ENCODE measurements at regions not wholly inside any gene's neighbourhood (a gene's known extent, or its start where the extent isn't known, plus 50 kb on each side); places are given as distances from the start of the nearest gene placed in this dataset.

DNA sequence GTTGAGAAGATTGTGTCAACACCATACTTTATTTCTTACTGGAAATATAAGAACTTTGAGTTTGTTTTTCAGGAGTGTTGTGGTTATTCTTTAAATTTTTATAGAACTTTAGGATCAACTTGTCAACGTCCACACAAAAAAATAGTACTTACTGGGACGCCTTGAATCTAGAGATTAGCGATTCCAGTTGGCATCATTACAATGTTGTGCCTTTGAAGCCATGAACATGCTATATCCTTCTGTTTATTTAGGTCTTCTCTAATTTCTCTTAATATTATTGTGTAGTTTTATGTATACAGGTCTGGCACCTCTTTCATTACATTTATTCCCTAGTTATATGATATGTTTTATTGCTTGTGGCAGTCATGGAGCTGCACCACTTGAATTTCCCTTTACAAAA lies 320.8 kb upstream of the CCDC196 start:
- Histone ChIP-seq H3K27me3 (no peaks in the 10 kb centered on the region), H3K27ac (no peak overlapping the region), H3K36me3 (no peaks in the 10 kb centered on the region), H3K4me1 (no peaks in the 10 kb centered on the region), H3K9me3 (no peaks in the 10 kb centered on the region), H3K4me3 (no peak overlapping the region)
- WGBS, 2 donors (ENCODE audit: low coverage in 1 of 2) = 68 to 84% methylated on average over 3 of the region's 3 CpGs
- no peak for ATAC-seq
- TF ChIP-seq EP300 (IDR thresholded peaks at IDR 0.05) (no peak), POLR2A (IDR thresholded peaks at IDR 0.05) (no peak), POLR2AphosphoS5 (IDR thresholded peaks at IDR 0.05) (no peak)
- TF ChIP-seq, protein P1, sequence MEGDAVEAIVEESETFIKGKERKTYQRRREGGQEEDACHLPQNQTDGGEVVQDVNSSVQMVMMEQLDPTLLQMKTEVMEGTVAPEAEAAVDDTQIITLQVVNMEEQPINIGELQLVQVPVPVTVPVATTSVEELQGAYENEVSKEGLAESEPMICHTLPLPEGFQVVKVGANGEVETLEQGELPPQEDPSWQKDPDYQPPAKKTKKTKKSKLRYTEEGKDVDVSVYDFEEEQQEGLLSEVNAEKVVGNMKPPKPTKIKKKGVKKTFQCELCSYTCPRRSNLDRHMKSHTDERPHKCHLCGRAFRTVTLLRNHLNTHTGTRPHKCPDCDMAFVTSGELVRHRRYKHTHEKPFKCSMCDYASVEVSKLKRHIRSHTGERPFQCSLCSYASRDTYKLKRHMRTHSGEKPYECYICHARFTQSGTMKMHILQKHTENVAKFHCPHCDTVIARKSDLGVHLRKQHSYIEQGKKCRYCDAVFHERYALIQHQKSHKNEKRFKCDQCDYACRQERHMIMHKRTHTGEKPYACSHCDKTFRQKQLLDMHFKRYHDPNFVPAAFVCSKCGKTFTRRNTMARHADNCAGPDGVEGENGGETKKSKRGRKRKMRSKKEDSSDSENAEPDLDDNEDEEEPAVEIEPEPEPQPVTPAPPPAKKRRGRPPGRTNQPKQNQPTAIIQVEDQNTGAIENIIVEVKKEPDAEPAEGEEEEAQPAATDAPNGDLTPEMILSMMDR (IDR thresholded peaks at IDR 0.05) = no peak

DNA sequence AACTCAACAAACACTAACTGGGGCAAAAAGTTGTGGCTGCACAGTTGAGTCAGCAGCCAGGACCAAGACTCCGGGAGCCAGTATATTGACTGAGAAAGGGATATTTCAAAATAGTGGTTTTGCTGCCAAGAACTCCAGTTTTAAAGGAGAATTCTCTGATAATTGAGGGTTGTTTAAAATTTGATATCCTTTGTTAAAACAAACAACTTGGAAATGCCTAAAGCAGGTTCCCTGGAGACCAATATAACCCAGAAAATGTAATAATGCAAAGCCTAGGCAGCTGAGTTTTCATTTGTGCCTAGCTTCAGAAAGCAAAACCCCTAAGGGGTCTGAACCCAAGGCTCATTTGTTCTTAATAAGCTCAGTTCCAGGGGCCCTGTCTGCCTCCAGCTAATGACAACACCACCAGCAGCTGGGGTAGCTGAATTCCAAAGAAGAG lies 311.7 kb upstream of the CCDC196 start:
- TF ChIP-seq, protein P1 (IDR thresholded peaks at IDR 0.05) = no peak
- TF ChIP-seq EP300 (IDR thresholded peaks at IDR 0.05) (no peak), POLR2AphosphoS5 (IDR thresholded peaks at IDR 0.05) (no peak), POLR2A (IDR thresholded peaks at IDR 0.05) (no peak)
- ATAC-seq = no peak
- no peak overlapping the region for H3K27ac ChIP-seq
- 25 to 50% methylated on average over 1 of the region's 1 CpG for WGBS, 2 donors (ENCODE audit: low coverage in 1 of 2)
- H3K27me3 ChIP-seq = no peaks in the 10 kb centered on the region
- H3K4me1 ChIP-seq = no peaks in the 10 kb centered on the region
- no peak overlapping the region for H3K4me3 ChIP-seq
- peaks cover 0 to 10% (median 0%) of the 10 kb centered on the region in 3 donors for H3K9me3 ChIP-seq
- H3K36me3 ChIP-seq = no peaks in the 10 kb centered on the region

DNA sequence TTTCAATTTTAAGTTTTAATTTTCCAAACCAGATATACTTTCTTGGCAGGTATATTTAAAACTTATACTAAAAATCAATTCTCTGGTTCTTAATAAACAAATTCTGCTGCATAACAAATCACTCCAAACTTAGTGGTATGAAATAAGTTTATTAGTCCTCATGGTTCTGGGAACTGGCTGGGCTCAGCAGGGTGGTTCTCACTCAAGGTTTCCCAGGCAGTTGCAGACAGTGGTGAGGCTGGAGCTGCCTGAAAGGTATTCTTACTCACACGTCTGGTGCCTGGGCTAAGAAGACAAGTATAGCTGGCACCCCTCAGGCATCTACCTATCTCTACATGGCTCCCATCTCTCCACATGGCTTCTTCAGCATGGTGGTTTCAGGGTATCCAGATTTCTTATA lies 308.2 kb upstream of the CCDC196 start:
- H3K27me3 ChIP-seq = no peaks in the 10 kb centered on the region
- H3K4me3 ChIP-seq = no peak overlapping the region
- no peaks in the 10 kb centered on the region for H3K4me1 ChIP-seq
- H3K9me3 ChIP-seq = peaks cover 0 to 10% (median 0%) of the 10 kb centered on the region in 3 donors
- TF ChIP-seq, protein P1 (IDR thresholded peaks at IDR 0.05) = no peak
- TF ChIP-seq POLR2A (IDR thresholded peaks at IDR 0.05) = no peak
- no peak for TF ChIP-seq POLR2AphosphoS5 (IDR thresholded peaks at IDR 0.05)
- no peak for TF ChIP-seq EP300 (IDR thresholded peaks at IDR 0.05)
- no peak overlapping the region for H3K27ac ChIP-seq
- no peak for ATAC-seq
- WGBS, 2 donors (ENCODE audit: low coverage in 1 of 2) = 50 to 57% methylated on average over 1 of the region's 1 CpG
- no peaks in the 10 kb centered on the region for H3K36me3 ChIP-seq

DNA sequence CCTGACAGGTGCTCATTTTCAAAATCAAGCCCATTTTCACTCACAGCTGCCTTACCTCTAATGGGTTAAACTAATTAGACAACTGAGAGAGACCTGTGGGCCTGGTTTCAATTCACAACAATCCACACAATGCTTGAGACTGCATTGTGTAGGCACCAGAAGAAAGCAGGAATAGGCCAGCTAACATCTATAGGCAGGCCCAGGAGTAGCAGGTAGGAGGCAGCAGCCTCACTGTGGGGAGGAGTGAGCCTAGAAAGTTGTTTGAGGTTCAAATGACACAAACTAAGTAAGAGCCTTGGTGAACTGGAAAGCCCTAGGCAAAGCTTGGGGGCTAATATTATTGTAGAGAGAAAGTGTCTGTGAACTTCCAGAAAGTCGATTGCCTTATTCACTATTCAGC lies 289.5 kb upstream of the CCDC196 start:
- Histone ChIP-seq H3K27me3 (no peaks in the 10 kb centered on the region), H3K4me3 (no peak overlapping the region), H3K9me3 (no peaks in the 10 kb centered on the region), H3K27ac (no peak overlapping the region), H3K4me1 (no peaks in the 10 kb centered on the region), H3K36me3 (no peaks in the 10 kb centered on the region)
- 33 to 78% methylated on average over 1 of the region's 1 CpG for WGBS, 2 donors (ENCODE audit: low coverage in 1 of 2)
- ATAC-seq = no peak
- TF ChIP-seq POLR2A (IDR thresholded peaks at IDR 0.05) (no peak), EP300 (IDR thresholded peaks at IDR 0.05) (no peak), POLR2AphosphoS5 (IDR thresholded peaks at IDR 0.05) (no peak)
- TF ChIP-seq, protein P1 (IDR thresholded peaks at IDR 0.05) = no peak

DNA sequence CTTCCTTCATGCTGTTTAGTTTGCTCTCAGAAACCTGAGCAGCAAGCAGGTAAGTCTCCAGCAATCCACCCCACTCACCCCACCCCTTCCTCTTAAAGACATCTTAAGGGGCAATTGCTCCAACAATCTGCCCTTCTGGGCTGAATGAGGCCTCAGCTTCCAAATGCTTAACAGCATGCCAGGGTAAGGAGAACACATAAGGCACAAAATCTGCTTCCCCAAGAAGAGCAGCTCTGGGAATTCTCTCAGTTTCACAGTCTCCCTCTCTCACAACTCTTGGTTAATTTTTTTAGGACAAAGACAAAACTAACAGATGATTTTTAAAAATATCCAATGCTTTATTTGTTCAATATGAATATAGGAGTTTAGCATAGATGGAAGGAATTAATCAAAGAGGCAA lies 288.9 kb upstream of the CCDC196 start:
- Histone ChIP-seq H3K27me3 (no peaks in the 10 kb centered on the region), H3K4me1 (no peaks in the 10 kb centered on the region), H3K36me3 (no peaks in the 10 kb centered on the region), H3K4me3 (no peak overlapping the region), H3K9me3 (no peaks in the 10 kb centered on the region), H3K27ac (no peak overlapping the region)
- ATAC-seq = no peak
- TF ChIP-seq, protein P1 (IDR thresholded peaks at IDR 0.05) = no peak
- TF ChIP-seq POLR2AphosphoS5 (IDR thresholded peaks at IDR 0.05) (no peak), POLR2A (IDR thresholded peaks at IDR 0.05) (no peak), EP300 (IDR thresholded peaks at IDR 0.05) (no peak)
